Transverse colon (tissue), 4 donors: ENCODE measurements at regions not wholly inside any gene's neighbourhood (a gene's known extent, or its start where the extent isn't known, plus 50 kb on each side); places are given as distances from the start of the nearest gene placed in this dataset.

Experiments
- DNase-seq: peaks from one replicate; pipeline ENCODE4 v3.0.0-alpha.2; 2019
- H3K27ac ChIP-seq, 4 donors: fragments of 200-600 bp; sonication (generic); 2 replicates each; pipeline ENCODE4 v1.5.1; 2016 to 2018; ENCODE audit warnings: inconsistent platforms in 4 of 4
- H3K27me3 ChIP-seq: fragments of 200-600 bp; sonication (generic); 2 replicates; pipeline ENCODE4 v1.5.1; 2017; ENCODE audit warnings: inconsistent platforms
- H3K36me3 ChIP-seq, 4 donors: fragments of 200-600 bp; sonication (generic); 2 replicates each; pipeline ENCODE4 v1.5.1; 2017 to 2019; ENCODE audit warnings: inconsistent platforms in 4 of 4
- H3K4me1 ChIP-seq, 4 donors: fragments of 200-600 bp; sonication (generic); 2 replicates each; pipeline ENCODE4 v1.5.1; 2017 to 2020; ENCODE audit warnings: inconsistent platforms in 4 of 4
- H3K4me3 ChIP-seq, 4 donors: fragments of 200-600 bp; sonication (generic); 1 replicate in 1 of 4; 2 replicates in 3 of 4; pipeline versions ENCODE4 v1.5.1 to v1.6.1; 2017 to 2019; ENCODE audit warnings: inconsistent platforms in 4 of 4
- H3K9me3 ChIP-seq, 2 donors: fragments of 200-600 bp; sonication (generic); 2 replicates each; pipeline ENCODE4 v1.5.1; 2017 to 2019; ENCODE audit warnings: inconsistent platforms in 2 of 2
- EP300 ChIP-seq: sonication (generic); formaldehyde crosslinking; IDR thresholded peaks from one replicate; pipeline ENCODE4 v1.6.1; 2017; ENCODE audit warnings: antibody characterized with exemption, low read depth
- POLR2A ChIP-seq: fragments of 450-650 bp; IDR thresholded peaks from one replicate; pipeline ENCODE4 v1.6.1; 2016; ENCODE audit warnings: antibody characterized with exemption, mild to moderate bottlenecking, moderate library complexity
- POLR2AphosphoS5 ChIP-seq, 3 donors: sonication (generic); formaldehyde crosslinking; IDR thresholded peaks; one replicate each; pipeline ENCODE4 v1.6.1; 2016; ENCODE audit warnings: antibody characterized with exemption in 3 of 3
- WGBS, 2 donors: methylation state at CpG; one replicate each; pipeline ENCODE4 v1.1.5; 2018; ENCODE audit warnings: low coverage in 1 of 2; 5-methylcytosine and 5-hydroxymethylcytosine counted together
- in situ Hi-C, 4 donors: fragments of 200-750 bp; cut with MboI; loops; one replicate each; pipeline versions ENCODE4 v1.15.0 to v1.15.1; 2017; ENCODE audit warnings: low sequenced_read_pairs in 3 of 4, low pct_ligation_motif_present in 1 of 4, low pct_unique_long_range_greater_than_20kb in 1 of 4
- intact Hi-C: fragments of 100-400 bp; cut with DNase I; formaldehyde crosslinking; loops from one replicate; pipeline ENCODE4 v1.15.1; 2023; ENCODE audit warnings: low total_unique reads
- TF ChIP-seq, protein P1 (sequence below), 5 experiments: fragments of 200-600 bp in 3 of 5; fragments of 450-650 bp in 2 of 5; sonication (generic) in 3 of 5; IDR thresholded peaks; 1 replicate in 2 of 5; 2 replicates in 3 of 5; pipeline ENCODE4 v1.5.1; 2016 to 2017; ENCODE audit warnings: antibody characterized with exemption in 5 of 5, inconsistent platforms in 3 of 5, mild to moderate bottlenecking in 2 of 5, moderate library complexity in 1 of 5

DNA sequence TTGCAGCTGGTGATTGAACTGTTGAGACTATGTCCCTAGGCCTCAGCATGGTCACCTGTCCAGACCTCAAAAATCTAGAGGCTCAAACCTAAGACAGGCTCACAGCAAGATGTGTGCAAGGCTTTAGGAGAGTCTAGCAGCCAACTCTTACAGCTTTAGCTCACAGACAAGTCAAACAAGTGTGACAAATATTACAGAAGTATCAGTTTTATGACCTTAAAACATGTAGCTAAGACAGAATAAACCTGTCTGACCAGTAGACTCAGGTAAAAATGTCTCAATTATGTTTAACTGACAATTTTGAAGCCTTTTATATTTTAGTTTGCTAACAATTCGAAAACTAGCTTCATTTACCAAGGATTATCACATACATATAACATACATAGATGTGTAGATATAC lies 80.0 kb upstream of the HTATIP2 start:
- H3K4me3 ChIP-seq = no peak overlapping the region
- no peak for DNase-seq
- WGBS, 2 donors = 61 to 64% methylated on average over 1 of the region's 1 CpG
- no peak overlapping the region for H3K27ac ChIP-seq
- H3K27me3 ChIP-seq = peaks cover 4% of the 10 kb centered on the region
- in situ Hi-C loops (no loop called here), intact Hi-C loops (no loop called here)
- H3K36me3 ChIP-seq = no peaks in the 10 kb centered on the region
- no peaks in the 10 kb centered on the region for H3K4me1 ChIP-seq
- peaks cover 0 to 8% of the 10 kb centered on the region in 2 donors for H3K9me3 ChIP-seq
- TF ChIP-seq POLR2A (no peak), POLR2AphosphoS5 (IDR thresholded peaks at IDR 0.05) (no peak), EP300 (no peak)
- TF ChIP-seq, protein P1, sequence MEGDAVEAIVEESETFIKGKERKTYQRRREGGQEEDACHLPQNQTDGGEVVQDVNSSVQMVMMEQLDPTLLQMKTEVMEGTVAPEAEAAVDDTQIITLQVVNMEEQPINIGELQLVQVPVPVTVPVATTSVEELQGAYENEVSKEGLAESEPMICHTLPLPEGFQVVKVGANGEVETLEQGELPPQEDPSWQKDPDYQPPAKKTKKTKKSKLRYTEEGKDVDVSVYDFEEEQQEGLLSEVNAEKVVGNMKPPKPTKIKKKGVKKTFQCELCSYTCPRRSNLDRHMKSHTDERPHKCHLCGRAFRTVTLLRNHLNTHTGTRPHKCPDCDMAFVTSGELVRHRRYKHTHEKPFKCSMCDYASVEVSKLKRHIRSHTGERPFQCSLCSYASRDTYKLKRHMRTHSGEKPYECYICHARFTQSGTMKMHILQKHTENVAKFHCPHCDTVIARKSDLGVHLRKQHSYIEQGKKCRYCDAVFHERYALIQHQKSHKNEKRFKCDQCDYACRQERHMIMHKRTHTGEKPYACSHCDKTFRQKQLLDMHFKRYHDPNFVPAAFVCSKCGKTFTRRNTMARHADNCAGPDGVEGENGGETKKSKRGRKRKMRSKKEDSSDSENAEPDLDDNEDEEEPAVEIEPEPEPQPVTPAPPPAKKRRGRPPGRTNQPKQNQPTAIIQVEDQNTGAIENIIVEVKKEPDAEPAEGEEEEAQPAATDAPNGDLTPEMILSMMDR (IDR thresholded peaks at IDR 0.05) = no peak

DNA sequence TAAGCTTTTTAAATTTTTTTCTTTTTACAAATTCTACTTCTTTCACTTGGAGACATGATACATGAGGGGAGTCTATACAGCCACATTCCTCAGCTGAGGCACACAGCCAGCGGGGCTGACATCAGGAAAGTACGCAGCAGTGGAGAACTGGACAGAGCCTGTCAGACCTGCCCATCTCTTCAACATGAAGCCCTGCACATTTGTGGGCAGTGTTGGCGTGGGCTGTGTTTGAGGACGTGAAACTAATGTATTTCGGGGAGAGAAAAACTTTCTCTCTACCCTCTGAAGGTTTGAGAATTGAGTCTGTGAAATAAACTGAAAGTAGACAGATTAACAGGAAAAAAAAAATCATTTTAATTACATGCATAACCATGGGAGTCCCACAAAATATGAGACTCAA lies 84.8 kb upstream of the HTATIP2 start:
- TF ChIP-seq POLR2A = no peak
- TF ChIP-seq, protein P1 (IDR thresholded peaks at IDR 0.05) = no peak
- no peak for TF ChIP-seq EP300
- TF ChIP-seq POLR2AphosphoS5 (IDR thresholded peaks at IDR 0.05) = no peak
- Histone ChIP-seq H3K27me3 (no peaks in the 10 kb centered on the region), H3K9me3 (peaks cover 0 to 6% of the 10 kb centered on the region in 2 donors), H3K27ac (no peak overlapping the region), H3K36me3 (no peaks in the 10 kb centered on the region), H3K4me3 (no peak overlapping the region), H3K4me1 (no peaks in the 10 kb centered on the region)
- intact Hi-C loops = no loop called here
- no peak for DNase-seq
- WGBS, 2 donors = 63 to 64% methylated on average over 5 of the region's 5 CpGs
- in situ Hi-C loops = no loop called here

DNA sequence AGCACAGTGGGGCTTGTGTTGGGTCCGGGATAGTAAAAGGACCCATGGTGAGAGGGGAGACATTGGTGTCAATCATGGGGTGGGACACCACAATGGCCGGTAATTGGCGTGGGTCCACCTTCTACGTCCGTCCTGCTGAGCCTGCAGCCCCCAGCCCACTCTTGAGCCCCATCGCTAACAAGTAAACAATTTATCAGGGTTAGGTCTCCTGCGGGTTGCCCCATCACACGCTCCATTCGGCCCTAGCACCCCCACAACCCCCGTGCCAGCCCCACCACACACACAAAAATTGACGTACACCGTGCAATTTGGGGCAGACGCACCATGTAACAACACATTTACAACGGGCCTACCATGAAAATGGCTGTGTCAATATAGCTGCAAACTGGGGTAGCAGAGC lies 86.5 kb upstream of the HTATIP2 start:
- no peak for TF ChIP-seq EP300
- TF ChIP-seq POLR2AphosphoS5 (IDR thresholded peaks at IDR 0.05) = no peak
- TF ChIP-seq, protein P1 (IDR thresholded peaks at IDR 0.05) = no peak
- no peak for TF ChIP-seq POLR2A
- no peaks in the 10 kb centered on the region for H3K9me3 ChIP-seq
- H3K27ac ChIP-seq = no peak overlapping the region
- in situ Hi-C loops = no loop called here
- no peaks in the 10 kb centered on the region for H3K27me3 ChIP-seq
- H3K4me1 ChIP-seq = no peaks in the 10 kb centered on the region
- H3K4me3 ChIP-seq = no peak overlapping the region
- WGBS, 2 donors = 81% methylated on average over 14 of the region's 14 CpGs; no CpG with 5 or more reads in 1 of the 2 donors
- no peaks in the 10 kb centered on the region for H3K36me3 ChIP-seq
- intact Hi-C loops = no loop called here
- DNase-seq = no peak

DNA sequence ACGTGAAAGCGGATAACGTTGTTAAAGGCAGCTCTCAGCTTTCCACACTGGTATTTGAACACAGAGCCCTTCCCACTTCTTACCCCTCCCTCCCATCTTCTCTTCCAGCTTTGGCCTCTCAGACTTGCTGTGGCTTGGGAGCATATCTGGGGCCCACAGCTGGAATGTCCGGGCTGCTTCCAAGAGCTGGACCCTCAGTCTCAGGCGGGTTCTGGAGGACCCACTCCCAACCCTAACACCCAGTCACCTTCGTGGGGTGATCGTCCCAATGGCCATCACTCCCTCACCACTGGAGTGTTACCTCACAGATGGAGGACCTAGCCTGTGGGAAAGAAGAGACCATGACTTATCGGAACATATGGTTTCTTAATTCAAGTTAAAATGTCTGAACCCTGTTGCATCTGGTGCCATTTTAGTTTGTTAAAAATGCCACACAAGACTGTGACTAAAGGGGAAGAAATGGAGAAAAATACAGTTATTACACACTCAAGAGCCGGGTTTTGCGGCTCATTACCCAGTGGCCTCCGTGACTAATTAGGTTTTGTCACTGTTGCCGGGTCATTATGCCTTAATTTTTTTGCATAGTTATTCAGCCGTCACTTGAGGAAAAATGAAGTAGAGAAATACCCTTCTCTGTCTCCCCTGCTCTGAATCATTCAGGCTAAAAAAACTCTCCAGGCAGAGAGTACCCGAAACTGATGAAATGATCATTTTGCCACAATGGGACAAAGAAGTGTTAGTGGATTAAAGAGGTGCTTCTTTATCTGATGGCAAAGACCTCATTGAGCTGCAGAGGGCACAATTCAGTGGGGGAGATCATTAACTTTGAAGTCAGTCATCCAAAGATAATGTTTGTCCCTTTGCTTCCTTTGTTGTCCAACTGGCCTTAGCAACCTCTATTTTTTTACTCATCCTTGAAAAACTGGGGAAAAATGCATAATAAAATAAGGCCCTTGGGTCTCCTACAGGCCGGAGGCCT lies 87.2 kb upstream of the HTATIP2 start:
- Histone ChIP-seq H3K36me3 (no peaks in the 10 kb centered on the region), H3K4me3 (no peak overlapping the region), H3K9me3 (no peaks in the 10 kb centered on the region), H3K4me1 (no peaks in the 10 kb centered on the region), H3K27me3 (no peaks in the 10 kb centered on the region), H3K27ac (no peak overlapping the region)
- no peak for TF ChIP-seq EP300
- TF ChIP-seq, protein P1 (IDR thresholded peaks at IDR 0.05) = no peak
- TF ChIP-seq POLR2AphosphoS5 (IDR thresholded peaks at IDR 0.05) = no peak
- no peak for TF ChIP-seq POLR2A
- in situ Hi-C loops (no loop called here), intact Hi-C loops (no loop called here)
- DNase-seq = no peak
- 82 to 87% methylated on average over 11 to 15 of the region's 15 CpGs for WGBS, 2 donors
